Mammary epithelial cell (primary cell): ENCODE measurements at regions not wholly inside any gene's neighbourhood (a gene's known extent, or its start where the extent isn't known, plus 50 kb on each side); places are given as distances from the start of the nearest gene placed in this dataset.
"Not testable (repeated sequence)": the region's sequence is repeated elsewhere in the genome, so short reads cannot be mapped to it uniquely, and the experiment has no call there.

Source experiments
- CTCF ChIP-seq, 2 donors: IDR thresholded peaks in 1 of 2; conservative IDR thresholded peaks in 1 of 2; 2 replicates each; pipeline ENCODE4 v1.5.1; 2011 to 2012; ENCODE audit warnings: inconsistent platforms in 2 of 2, low read length in 2 of 2, mild to moderate bottlenecking in 2 of 2, control low read depth in 1 of 2, low read depth in 1 of 2; ENCODE audit not compliant: insufficient read depth in 1 of 2; ENCODE audit errors: extremely low read depth in 1 of 2
- EZH2 ChIP-seq: IDR thresholded peaks from 2 replicates; pipeline ENCODE4 v1.6.1; 2012; ENCODE audit warnings: low read length, inconsistent platforms, borderline replicate concordance

- not testable (repeated sequence) for TF ChIP-seq CTCF (conservative IDR thresholded peaks at IDR 0.05 in 1 of 2, IDR thresholded peaks at IDR 0.05 in 1 of 2; ENCODE audit: extremely low read depth in 1 of 2, insufficient read depth in 1 of 2, low read depth in 1 of 2, low read length in 2 of 2); EZH2
Observed at GRCh38 chr14:37820810-37821209, 225.4 kb downstream of the TTC6 start.
